ENCODE measurements at regions not wholly inside any gene's neighbourhood (a gene's known extent, or its start where the extent isn't known, plus 50 kb on each side); places are given as distances from the start of the nearest gene placed in this dataset.

DNA sequence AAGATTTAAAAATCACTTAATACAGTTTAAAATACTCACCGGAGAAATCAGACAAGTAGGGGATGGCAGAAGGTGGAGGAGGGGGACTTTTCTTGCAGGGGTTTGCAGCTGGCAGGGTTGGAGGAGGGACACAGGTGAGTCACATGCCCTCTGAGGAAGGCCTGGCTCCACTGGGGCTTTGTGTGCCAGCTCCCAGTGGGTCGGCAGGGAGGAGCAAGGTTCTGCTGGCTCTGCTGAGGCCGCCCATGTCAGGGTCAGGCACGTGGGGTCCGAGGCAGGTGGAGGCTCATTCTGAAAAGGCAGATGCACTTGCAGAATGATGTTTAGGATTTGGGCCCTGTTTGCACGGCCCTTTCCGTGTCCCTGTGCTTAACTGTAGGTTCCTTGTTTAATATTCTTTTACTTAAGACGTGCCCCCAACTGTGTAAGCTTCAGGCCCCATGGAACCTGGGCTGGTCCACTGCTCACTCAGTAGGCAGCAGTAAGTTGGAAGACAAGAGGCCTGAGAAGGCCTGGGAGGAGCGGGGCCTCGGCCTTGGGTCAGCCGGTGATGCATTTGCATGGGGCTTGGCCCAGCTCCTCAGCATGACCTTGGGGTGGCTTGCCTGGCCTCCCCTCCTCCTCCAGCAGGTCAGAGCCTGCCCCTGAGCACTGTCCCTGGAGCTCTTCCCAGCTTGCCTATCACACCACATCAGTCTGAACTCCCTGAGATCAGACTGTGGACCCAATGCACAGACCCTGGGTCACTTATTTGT, 141.0 kb downstream of the GLI2 start (continued):
- TF ChIP-seq, protein P1, sequence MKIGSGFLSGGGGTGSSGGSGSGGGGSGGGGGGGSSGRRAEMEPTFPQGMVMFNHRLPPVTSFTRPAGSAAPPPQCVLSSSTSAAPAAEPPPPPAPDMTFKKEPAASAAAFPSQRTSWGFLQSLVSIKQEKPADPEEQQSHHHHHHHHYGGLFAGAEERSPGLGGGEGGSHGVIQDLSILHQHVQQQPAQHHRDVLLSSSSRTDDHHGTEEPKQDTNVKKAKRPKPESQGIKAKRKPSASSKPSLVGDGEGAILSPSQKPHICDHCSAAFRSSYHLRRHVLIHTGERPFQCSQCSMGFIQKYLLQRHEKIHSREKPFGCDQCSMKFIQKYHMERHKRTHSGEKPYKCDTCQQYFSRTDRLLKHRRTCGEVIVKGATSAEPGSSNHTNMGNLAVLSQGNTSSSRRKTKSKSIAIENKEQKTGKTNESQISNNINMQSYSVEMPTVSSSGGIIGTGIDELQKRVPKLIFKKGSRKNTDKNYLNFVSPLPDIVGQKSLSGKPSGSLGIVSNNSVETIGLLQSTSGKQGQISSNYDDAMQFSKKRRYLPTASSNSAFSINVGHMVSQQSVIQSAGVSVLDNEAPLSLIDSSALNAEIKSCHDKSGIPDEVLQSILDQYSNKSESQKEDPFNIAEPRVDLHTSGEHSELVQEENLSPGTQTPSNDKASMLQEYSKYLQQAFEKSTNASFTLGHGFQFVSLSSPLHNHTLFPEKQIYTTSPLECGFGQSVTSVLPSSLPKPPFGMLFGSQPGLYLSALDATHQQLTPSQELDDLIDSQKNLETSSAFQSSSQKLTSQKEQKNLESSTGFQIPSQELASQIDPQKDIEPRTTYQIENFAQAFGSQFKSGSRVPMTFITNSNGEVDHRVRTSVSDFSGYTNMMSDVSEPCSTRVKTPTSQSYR (CRISPR knock-in tag; IDR thresholded peaks at IDR 0.05), result no peak

DNA sequence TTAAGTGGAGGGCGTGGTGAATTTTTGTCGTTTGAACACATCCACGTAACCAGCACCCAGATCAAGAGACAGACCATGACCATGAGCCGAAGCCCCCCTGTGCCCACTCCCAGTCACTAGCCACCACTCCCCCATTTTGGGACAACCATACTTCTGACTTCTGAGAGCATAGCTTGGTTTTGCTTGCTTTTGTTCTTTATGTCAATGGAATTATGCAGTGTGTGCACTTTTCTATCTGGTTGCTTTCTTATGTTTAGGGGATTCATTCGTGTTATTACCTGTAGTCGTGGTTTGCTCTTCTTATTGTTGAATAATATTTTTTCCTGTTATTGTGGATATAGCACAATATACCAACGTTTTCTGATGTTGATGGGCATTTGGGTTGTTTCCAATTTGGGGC, 141.7 kb downstream of the GLI2 start:
- ChIA-PET POLR2A (no interaction called here), CTCF (interaction anchor here (0.9 to 1.8 kb wide), 4 partner anchors 9 to 142 kb away, joined by 3 to 6 read pairs (median 4); partner anchors contain the start of gene GLI2)
- peaks cover 65% of the 10 kb centered on the region for H3K4me1 Mint-ChIP-seq

DNA sequence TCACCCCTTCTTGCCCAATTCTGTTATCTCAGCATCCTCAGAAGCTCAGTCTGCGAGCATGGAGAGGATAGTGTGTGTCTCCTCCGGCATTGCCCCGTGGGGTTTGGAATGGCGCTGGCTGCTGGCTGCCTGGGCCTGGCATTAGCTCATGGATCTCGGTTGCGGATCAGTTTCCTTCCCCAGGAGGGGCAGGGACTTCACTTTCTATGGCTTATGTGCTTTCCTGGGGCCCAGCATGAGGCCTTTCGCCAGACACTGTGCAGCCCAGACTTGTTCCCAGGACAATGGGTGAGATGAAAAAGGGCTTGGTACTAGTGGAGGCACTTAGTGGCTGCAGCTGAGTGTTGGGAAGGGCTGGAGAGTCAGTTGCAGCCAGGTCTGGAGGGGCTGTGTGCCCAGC, 143.3 kb downstream of the GLI2 start:
- ATAC-seq (no peak), DNase-seq (ENCODE audit: low spot score) (no peak)
- POLR2A ChIA-PET, result no interaction called here
- peaks cover 67% of the 10 kb centered on the region for H3K4me1 Mint-ChIP-seq
- no peaks in the 10 kb centered on the region for H3K9me3 Mint-ChIP-seq
- H3K27ac Mint-ChIP-seq, result peak overlapping the region; percentile 32; the same call in 1 of the 2 replicates
- CTCF ChIA-PET, result interaction anchor here (0.8 to 2.2 kb wide), 9 partner anchors 11 to 195 kb away, joined by 3 to 12 read pairs (median 4); no protein-coding TSS in a partner anchor
- 0 out of 2 replicates have a peak, but pooled peaks cover 2% of the 10 kb centered on the region for H3K27me3 Mint-ChIP-seq (ENCODE audit: low read depth)
- no peak overlapping the region for H3K4me3 Mint-ChIP-seq
- H3K36me3 Mint-ChIP-seq, result no peaks in the 10 kb centered on the region
- TF ChIP-seq, protein P2, sequence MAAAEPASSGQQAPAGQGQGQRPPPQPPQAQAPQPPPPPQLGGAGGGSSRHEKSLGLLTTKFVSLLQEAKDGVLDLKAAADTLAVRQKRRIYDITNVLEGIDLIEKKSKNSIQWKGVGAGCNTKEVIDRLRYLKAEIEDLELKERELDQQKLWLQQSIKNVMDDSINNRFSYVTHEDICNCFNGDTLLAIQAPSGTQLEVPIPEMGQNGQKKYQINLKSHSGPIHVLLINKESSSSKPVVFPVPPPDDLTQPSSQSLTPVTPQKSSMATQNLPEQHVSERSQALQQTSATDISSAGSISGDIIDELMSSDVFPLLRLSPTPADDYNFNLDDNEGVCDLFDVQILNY (CRISPR knock-in tag; IDR thresholded peaks at IDR 0.05), result no peak
- TF ChIP-seq ZNF263 (CRISPR knock-in tag; IDR thresholded peaks at IDR 0.05; ENCODE audit: low read depth) (no peak), SOX15 (CRISPR knock-in tag; IDR thresholded peaks at IDR 0.05) (no peak), TCF7 (CRISPR knock-in tag; IDR thresholded peaks at IDR 0.05; ENCODE audit: low read depth) (no peak), SMAD4 (CRISPR knock-in tag; IDR thresholded peaks at IDR 0.05) (no peak)
- TF ChIP-seq, protein P3, sequence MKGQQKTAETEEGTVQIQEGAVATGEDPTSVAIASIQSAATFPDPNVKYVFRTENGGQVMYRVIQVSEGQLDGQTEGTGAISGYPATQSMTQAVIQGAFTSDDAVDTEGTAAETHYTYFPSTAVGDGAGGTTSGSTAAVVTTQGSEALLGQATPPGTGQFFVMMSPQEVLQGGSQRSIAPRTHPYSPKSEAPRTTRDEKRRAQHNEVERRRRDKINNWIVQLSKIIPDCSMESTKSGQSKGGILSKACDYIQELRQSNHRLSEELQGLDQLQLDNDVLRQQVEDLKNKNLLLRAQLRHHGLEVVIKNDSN (CRISPR knock-in tag; IDR thresholded peaks at IDR 0.05), result no peak
- TF ChIP-seq, protein P4, sequence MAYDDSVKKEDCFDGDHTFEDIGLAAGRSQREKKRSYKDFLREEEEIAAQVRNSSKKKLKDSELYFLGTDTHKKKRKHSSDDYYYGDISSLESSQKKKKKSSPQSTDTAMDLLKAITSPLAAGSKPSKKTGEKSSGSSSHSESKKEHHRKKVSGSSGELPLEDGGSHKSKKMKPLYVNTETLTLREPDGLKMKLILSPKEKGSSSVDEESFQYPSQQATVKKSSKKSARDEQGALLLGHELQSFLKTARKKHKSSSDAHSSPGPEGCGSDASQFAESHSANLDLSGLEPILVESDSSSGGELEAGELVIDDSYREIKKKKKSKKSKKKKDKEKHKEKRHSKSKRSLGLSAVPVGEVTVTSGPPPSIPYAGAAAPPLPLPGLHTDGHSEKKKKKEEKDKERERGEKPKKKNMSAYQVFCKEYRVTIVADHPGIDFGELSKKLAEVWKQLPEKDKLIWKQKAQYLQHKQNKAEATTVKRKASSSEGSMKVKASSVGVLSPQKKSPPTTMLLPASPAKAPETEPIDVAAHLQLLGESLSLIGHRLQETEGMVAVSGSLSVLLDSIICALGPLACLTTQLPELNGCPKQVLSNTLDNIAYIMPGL (CRISPR knock-in tag; IDR thresholded peaks at IDR 0.05), result no peak
- TF ChIP-seq, protein P5, sequence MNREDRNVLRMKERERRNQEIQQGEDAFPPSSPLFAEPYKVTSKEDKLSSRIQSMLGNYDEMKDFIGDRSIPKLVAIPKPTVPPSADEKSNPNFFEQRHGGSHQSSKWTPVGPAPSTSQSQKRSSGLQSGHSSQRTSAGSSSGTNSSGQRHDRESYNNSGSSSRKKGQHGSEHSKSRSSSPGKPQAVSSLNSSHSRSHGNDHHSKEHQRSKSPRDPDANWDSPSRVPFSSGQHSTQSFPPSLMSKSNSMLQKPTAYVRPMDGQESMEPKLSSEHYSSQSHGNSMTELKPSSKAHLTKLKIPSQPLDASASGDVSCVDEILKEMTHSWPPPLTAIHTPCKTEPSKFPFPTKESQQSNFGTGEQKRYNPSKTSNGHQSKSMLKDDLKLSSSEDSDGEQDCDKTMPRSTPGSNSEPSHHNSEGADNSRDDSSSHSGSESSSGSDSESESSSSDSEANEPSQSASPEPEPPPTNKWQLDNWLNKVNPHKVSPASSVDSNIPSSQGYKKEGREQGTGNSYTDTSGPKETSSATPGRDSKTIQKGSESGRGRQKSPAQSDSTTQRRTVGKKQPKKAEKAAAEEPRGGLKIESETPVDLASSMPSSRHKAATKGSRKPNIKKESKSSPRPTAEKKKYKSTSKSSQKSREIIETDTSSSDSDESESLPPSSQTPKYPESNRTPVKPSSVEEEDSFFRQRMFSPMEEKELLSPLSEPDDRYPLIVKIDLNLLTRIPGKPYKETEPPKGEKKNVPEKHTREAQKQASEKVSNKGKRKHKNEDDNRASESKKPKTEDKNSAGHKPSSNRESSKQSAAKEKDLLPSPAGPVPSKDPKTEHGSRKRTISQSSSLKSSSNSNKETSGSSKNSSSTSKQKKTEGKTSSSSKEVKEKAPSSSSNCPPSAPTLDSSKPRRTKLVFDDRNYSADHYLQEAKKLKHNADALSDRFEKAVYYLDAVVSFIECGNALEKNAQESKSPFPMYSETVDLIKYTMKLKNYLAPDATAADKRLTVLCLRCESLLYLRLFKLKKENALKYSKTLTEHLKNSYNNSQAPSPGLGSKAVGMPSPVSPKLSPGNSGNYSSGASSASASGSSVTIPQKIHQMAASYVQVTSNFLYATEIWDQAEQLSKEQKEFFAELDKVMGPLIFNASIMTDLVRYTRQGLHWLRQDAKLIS (CRISPR knock-in tag; IDR thresholded peaks at IDR 0.05; ENCODE audit: borderline replicate concordance), result no peak
- TF ChIP-seq, protein P1 (CRISPR knock-in tag; IDR thresholded peaks at IDR 0.05), result no peak
- TF ChIP-seq, protein P6, sequence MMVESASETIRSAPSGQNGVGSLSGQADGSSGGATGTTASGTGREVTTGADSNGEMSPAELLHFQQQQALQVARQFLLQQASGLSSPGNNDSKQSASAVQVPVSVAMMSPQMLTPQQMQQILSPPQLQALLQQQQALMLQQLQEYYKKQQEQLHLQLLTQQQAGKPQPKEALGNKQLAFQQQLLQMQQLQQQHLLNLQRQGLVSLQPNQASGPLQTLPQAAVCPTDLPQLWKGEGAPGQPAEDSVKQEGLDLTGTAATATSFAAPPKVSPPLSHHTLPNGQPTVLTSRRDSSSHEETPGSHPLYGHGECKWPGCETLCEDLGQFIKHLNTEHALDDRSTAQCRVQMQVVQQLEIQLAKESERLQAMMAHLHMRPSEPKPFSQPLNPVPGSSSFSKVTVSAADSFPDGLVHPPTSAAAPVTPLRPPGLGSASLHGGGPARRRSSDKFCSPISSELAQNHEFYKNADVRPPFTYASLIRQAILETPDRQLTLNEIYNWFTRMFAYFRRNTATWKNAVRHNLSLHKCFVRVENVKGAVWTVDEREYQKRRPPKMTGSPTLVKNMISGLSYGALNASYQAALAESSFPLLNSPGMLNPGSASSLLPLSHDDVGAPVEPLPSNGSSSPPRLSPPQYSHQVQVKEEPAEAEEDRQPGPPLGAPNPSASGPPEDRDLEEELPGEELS (CRISPR knock-in tag; IDR thresholded peaks at IDR 0.05), result no peak
- TF ChIP-seq, protein P7, sequence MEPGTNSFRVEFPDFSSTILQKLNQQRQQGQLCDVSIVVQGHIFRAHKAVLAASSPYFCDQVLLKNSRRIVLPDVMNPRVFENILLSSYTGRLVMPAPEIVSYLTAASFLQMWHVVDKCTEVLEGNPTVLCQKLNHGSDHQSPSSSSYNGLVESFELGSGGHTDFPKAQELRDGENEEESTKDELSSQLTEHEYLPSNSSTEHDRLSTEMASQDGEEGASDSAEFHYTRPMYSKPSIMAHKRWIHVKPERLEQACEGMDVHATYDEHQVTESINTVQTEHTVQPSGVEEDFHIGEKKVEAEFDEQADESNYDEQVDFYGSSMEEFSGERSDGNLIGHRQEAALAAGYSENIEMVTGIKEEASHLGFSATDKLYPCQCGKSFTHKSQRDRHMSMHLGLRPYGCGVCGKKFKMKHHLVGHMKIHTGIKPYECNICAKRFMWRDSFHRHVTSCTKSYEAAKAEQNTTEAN (CRISPR knock-in tag; IDR thresholded peaks at IDR 0.05), result no peak

More for the DNA sequence above, 141.7 kb downstream of the GLI2 start:
- ATAC-seq (no peak), DNase-seq (ENCODE audit: low spot score) (no peak)
- Mint-ChIP-seq H3K9me3 (no peaks in the 10 kb centered on the region), H3K4me3 (no peak overlapping the region), H3K36me3 (no peaks in the 10 kb centered on the region), H3K27ac (peak overlapping the region; percentile 25; the same call in 1 of the 2 replicates), H3K27me3 (ENCODE audit: low read depth) (0 out of 2 replicates have a peak, but pooled peaks cover 2% of the 10 kb centered on the region)
- TF ChIP-seq ZNF138 (CRISPR knock-in tag; conservative IDR thresholded peaks at IDR 0.05), result no peak
- TF ChIP-seq, protein P3 (CRISPR knock-in tag; IDR thresholded peaks at IDR 0.05), result no peak
